ENCODE measurements at regions not wholly inside any gene's neighbourhood (a gene's known extent, or its start where the extent isn't known, plus 50 kb on each side); places are given as distances from the start of the nearest gene placed in this dataset.

DNA sequence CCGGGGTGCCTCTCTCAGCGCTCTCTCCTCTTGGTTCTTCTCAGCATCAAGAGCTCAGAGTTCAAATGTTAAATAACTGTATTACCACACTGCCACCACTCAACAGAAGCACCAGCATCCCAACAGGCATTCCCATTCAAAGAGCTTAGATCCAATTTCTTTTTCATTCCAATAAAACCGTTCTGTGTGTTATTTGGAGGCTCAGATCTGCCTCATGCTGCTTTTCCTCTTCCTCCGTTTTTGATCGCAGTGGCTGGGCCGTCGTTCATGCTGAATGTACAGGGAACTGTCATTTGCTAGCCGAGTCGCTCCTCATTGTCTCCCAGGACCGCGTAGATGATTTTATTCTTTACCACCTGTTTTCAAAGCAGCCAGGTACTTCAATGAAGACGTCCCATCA lies 798.9 kb upstream of the SALL3 start:
- 78% methylated on average over 6 of the region's 12 CpGs for WGBS (ENCODE audit: insufficient coverage)
- intact Hi-C loops (cut with micrococcal nuclease) = no loop called here
- peaks cover 0 to 1% (median 0%) of the 10 kb centered on the region in 3 donors for H3K27me3 Mint-ChIP-seq (ENCODE audit: low read depth in 3 of 3)

DNA sequence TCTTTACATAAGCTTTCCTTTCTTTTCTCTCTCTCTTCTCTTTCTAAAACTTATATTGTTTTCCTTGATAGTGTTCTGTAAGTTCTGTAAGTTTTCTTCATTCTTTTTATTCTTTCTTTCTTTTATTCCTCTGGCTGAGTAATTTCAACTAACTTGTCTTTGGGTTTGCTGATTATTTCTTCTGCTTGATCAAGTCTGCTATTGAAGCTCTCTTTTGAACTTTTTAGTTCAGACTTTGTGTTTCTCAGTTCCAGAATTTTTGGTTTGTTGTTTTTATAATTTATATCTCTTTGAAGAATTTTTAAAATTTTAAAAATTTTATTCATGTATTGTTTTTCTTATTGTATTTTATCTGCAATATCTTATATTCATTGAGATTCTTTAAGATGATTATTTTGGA lies 795.8 kb upstream of the SALL3 start:
- H3K4me3 Mint-ChIP-seq = no peak overlapping the region
- TF ChIP-seq, protein P1, sequence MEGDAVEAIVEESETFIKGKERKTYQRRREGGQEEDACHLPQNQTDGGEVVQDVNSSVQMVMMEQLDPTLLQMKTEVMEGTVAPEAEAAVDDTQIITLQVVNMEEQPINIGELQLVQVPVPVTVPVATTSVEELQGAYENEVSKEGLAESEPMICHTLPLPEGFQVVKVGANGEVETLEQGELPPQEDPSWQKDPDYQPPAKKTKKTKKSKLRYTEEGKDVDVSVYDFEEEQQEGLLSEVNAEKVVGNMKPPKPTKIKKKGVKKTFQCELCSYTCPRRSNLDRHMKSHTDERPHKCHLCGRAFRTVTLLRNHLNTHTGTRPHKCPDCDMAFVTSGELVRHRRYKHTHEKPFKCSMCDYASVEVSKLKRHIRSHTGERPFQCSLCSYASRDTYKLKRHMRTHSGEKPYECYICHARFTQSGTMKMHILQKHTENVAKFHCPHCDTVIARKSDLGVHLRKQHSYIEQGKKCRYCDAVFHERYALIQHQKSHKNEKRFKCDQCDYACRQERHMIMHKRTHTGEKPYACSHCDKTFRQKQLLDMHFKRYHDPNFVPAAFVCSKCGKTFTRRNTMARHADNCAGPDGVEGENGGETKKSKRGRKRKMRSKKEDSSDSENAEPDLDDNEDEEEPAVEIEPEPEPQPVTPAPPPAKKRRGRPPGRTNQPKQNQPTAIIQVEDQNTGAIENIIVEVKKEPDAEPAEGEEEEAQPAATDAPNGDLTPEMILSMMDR (IDR thresholded peaks at IDR 0.05) = no peak
- peaks cover 3 to 16% (median 8%) of the 10 kb centered on the region in 7 donors for H3K9me3 Mint-ChIP-seq
- no peaks in the 10 kb centered on the region for H3K27me3 ChIP-seq (ENCODE audit: control insufficient read depth in 2 of 2, insufficient read depth in 2 of 2, low read length in 2 of 2)
- no peaks in the 10 kb centered on the region for H3K4me1 Mint-ChIP-seq
- peaks cover 4% of the 10 kb centered on the region in 2 donors for H3K9me3 ChIP-seq (replicated peaks in 1 of 2; ENCODE audit: control insufficient read depth in 1 of 2, insufficient read depth in 1 of 2, low read length in 2 of 2)
- H3K4me2 ChIP-seq (replicated peaks; ENCODE audit: extremely low read depth, low read length, poor library complexity, severe bottlenecking) = no peak overlapping the region
- H4K20me1 ChIP-seq (ENCODE audit: insufficient read depth, low read length) = no peaks in the 10 kb centered on the region
- intact Hi-C loops (cut with micrococcal nuclease) = no loop called here
- H3K9ac ChIP-seq (ENCODE audit: insufficient read depth, low read length, poor library complexity, severe bottlenecking) = no peak overlapping the region
- no peaks in the 10 kb centered on the region for H3K36me3 Mint-ChIP-seq
- no peak for DNase-seq
- no peaks in the 10 kb centered on the region for H3K4me1 ChIP-seq (ENCODE audit: control insufficient read depth in 1 of 2, insufficient read depth in 2 of 2, low read length in 2 of 2)
- H3K79me2 ChIP-seq (ENCODE audit: insufficient read depth, low read length) = no peaks in the 10 kb centered on the region
- no peak overlapping the region for H3K4me3 ChIP-seq (replicated peaks in 1 of 3; ENCODE audit: low read depth in 2 of 3, low read length in 3 of 3)
- no peak overlapping the region for H3K27ac Mint-ChIP-seq
- H3K27me3 Mint-ChIP-seq (ENCODE audit: low read depth in 3 of 3) = no peaks in the 10 kb centered on the region
- no peak overlapping the region for H2AFZ ChIP-seq (ENCODE audit: insufficient read depth, low read depth, low read length, poor library complexity, severe bottlenecking)
- no peaks in the 10 kb centered on the region for H3K36me3 ChIP-seq (replicated peaks in 1 of 2; ENCODE audit: control insufficient read depth in 1 of 2, insufficient read depth in 2 of 2, low read length in 2 of 2)
- no peak overlapping the region for H3K27ac ChIP-seq (ENCODE audit: low read depth in 1 of 2, low read length in 2 of 2)

More for the DNA sequence above, 798.9 kb upstream of the SALL3 start:
- no peaks in the 10 kb centered on the region for H3K27me3 ChIP-seq (ENCODE audit: control insufficient read depth in 2 of 2, insufficient read depth in 2 of 2, low read length in 2 of 2)
- no peaks in the 10 kb centered on the region for H3K36me3 ChIP-seq (replicated peaks in 1 of 2; ENCODE audit: control insufficient read depth in 1 of 2, insufficient read depth in 2 of 2, low read length in 2 of 2)
- H3K36me3 Mint-ChIP-seq = no peaks in the 10 kb centered on the region
- no peaks in the 10 kb centered on the region for H4K20me1 ChIP-seq (ENCODE audit: insufficient read depth, low read length)
- no peak overlapping the region for H3K27ac ChIP-seq (ENCODE audit: low read depth in 1 of 2, low read length in 2 of 2)
- peaks cover 4 to 10% of the 10 kb centered on the region in 2 donors for H3K9me3 ChIP-seq (replicated peaks in 1 of 2; ENCODE audit: control insufficient read depth in 1 of 2, insufficient read depth in 1 of 2, low read length in 2 of 2)
- no peak overlapping the region for H2AFZ ChIP-seq (ENCODE audit: insufficient read depth, low read depth, low read length, poor library complexity, severe bottlenecking)
- no peaks in the 10 kb centered on the region for H3K79me2 ChIP-seq (ENCODE audit: insufficient read depth, low read length)
- H3K4me1 ChIP-seq (ENCODE audit: control insufficient read depth in 1 of 2, insufficient read depth in 2 of 2, low read length in 2 of 2) = no peaks in the 10 kb centered on the region
- H3K4me1 Mint-ChIP-seq = no peaks in the 10 kb centered on the region
- no peak overlapping the region for H3K9ac ChIP-seq (ENCODE audit: insufficient read depth, low read length, poor library complexity, severe bottlenecking)
- H3K27ac Mint-ChIP-seq = no peak overlapping the region
- TF ChIP-seq, protein P1 (IDR thresholded peaks at IDR 0.05) = no peak
- H3K4me3 Mint-ChIP-seq = no peak overlapping the region
- H3K4me2 ChIP-seq (replicated peaks; ENCODE audit: extremely low read depth, low read length, poor library complexity, severe bottlenecking) = no peak overlapping the region
- no peak for DNase-seq
- H3K9me3 Mint-ChIP-seq = peaks cover 6 to 22% (median 11%) of the 10 kb centered on the region in 7 donors
- H3K4me3 ChIP-seq (replicated peaks in 1 of 3; ENCODE audit: low read depth in 2 of 3, low read length in 3 of 3) = no peak overlapping the region
